ENCODE measurements at regions not wholly inside any gene's neighbourhood (a gene's known extent, or its start where the extent isn't known, plus 50 kb on each side); places are given as distances from the start of the nearest gene placed in this dataset.

- TF ChIP-seq POLR2A (IDR thresholded peaks at IDR 0.05; ENCODE audit: low read depth, low read length) (no peak), POLR2AphosphoS5 (IDR thresholded peaks at IDR 0.05; ENCODE audit: low read depth, low read length) (no peak), PAX5 (IDR thresholded peaks at IDR 0.05; ENCODE audit: insufficient read depth, low read length, severe bottlenecking) (no peak)
Observed at GRCh38 chr9:118034701-118035100, 330.5 kb downstream of the TLR4 start.

Measured in GM12891 (cell line).